Karpas-422 (cell line): ENCODE measurements at regions not wholly inside any gene's neighbourhood (a gene's known extent, or its start where the extent isn't known, plus 50 kb on each side); places are given as distances from the start of the nearest gene placed in this dataset.

ENCODE experiments used
- DNase-seq: peaks from one replicate; pipeline ENCODE4 v3.0.0-alpha.2; 2015
- H2AFZ ChIP-seq: fragments of 200-600 bp; sonication (generic); 2 replicates; pipeline ENCODE4 v1.6.1; 2014; ENCODE audit warnings: antibody characterized with exemption, low read length, mixed read lengths
- H3K27ac ChIP-seq: fragments of 200-600 bp; sonication (generic); 2 replicates; pipeline ENCODE4 v1.5.1; 2014; ENCODE audit warnings: mild to moderate bottlenecking, low read length, moderate library complexity
- H3K27me3 ChIP-seq: fragments of 200-600 bp; sonication (generic); 2 replicates; pipeline ENCODE4 v1.6.1; 2014; ENCODE audit warnings: low read length, mixed read lengths
- H3K36me3 ChIP-seq: fragments of 200-600 bp; sonication (generic); 2 replicates; pipeline ENCODE4 v1.6.1; 2014; ENCODE audit warnings: low read length, mixed read lengths; ENCODE audit not compliant: insufficient read depth
- H3K4me1 ChIP-seq: fragments of 200-600 bp; sonication (generic); 2 replicates; pipeline ENCODE4 v1.6.1; 2014; ENCODE audit warnings: mild to moderate bottlenecking, low read length, mixed read lengths
- H3K4me2 ChIP-seq: fragments of 200-600 bp; sonication (generic); 2 replicates; pipeline ENCODE4 v1.6.1; 2014; ENCODE audit warnings: low read length, low read depth, mild to moderate bottlenecking; ENCODE audit not compliant: poor library complexity, severe bottlenecking
- H3K4me3 ChIP-seq: fragments of 200-600 bp; sonication (generic); 2 replicates; pipeline ENCODE4 v1.5.1; 2014; ENCODE audit warnings: mild to moderate bottlenecking, antibody characterized with exemption, low read length, mixed read lengths
- H3K79me2 ChIP-seq: fragments of 200-600 bp; sonication (generic); 2 replicates; pipeline ENCODE4 v1.6.1; 2014; ENCODE audit warnings: mild to moderate bottlenecking, low read length, mixed read lengths
- H3K9ac ChIP-seq: fragments of 200-600 bp; sonication (generic); 2 replicates; pipeline ENCODE4 v1.6.0; 2014; ENCODE audit warnings: low read length
- H3K9me2 ChIP-seq: fragments of 200-600 bp; sonication (generic), shearing (Covaris generic); replicated peaks from 2 replicates; pipeline ENCODE4 v1.6.0; 2014; ENCODE audit warnings: mild to moderate bottlenecking, low read length, moderate library complexity; ENCODE audit not compliant: insufficient read depth
- H3K9me3 ChIP-seq: fragments of 300-700, 200-600 bp; sonication (generic); 2 replicates; pipeline ENCODE4 v1.6.1; 2014; ENCODE audit warnings: low read length, mixed read lengths
- H4K20me1 ChIP-seq: fragments of 200-600 bp; sonication (generic); 2 replicates; pipeline ENCODE4 v1.6.1; 2014; ENCODE audit warnings: mild to moderate bottlenecking, antibody characterized with exemption, low read length, low read depth; ENCODE audit not compliant: insufficient read depth

GRCh38 chr4:24413311-24413784, 171.0 kb downstream of the DHX15 start:
- Histone ChIP-seq H3K4me3 (no peak overlapping the region), H3K9me3 (no peaks in the 10 kb centered on the region), H3K9ac (no peak overlapping the region), H3K9me2 (no peaks in the 10 kb centered on the region), H3K4me1 (no peaks in the 10 kb centered on the region), H2AFZ (no peak overlapping the region), H4K20me1 (no peaks in the 10 kb centered on the region), H3K27ac (no peak overlapping the region), H3K4me2 (no peak overlapping the region), H3K27me3 (no peaks in the 10 kb centered on the region), H3K36me3 (no peaks in the 10 kb centered on the region), H3K79me2 (no peaks in the 10 kb centered on the region)
- DNase-seq, result no peak

GRCh38 chr4:24411806-24412205, 172.5 kb downstream of the DHX15 start:
- H3K36me3 ChIP-seq, result no peaks in the 10 kb centered on the region
- H3K79me2 ChIP-seq, result no peaks in the 10 kb centered on the region
- H3K9ac ChIP-seq, result no peak overlapping the region
- no peak overlapping the region for H3K27ac ChIP-seq
- H3K27me3 ChIP-seq, result no peaks in the 10 kb centered on the region
- no peak overlapping the region for H3K4me3 ChIP-seq
- no peak for DNase-seq
- H3K9me2 ChIP-seq, result no peaks in the 10 kb centered on the region
- no peak overlapping the region for H2AFZ ChIP-seq
- no peaks in the 10 kb centered on the region for H3K4me1 ChIP-seq
- H3K9me3 ChIP-seq, result no peaks in the 10 kb centered on the region
- H4K20me1 ChIP-seq, result no peaks in the 10 kb centered on the region
- no peak overlapping the region for H3K4me2 ChIP-seq

DNA sequence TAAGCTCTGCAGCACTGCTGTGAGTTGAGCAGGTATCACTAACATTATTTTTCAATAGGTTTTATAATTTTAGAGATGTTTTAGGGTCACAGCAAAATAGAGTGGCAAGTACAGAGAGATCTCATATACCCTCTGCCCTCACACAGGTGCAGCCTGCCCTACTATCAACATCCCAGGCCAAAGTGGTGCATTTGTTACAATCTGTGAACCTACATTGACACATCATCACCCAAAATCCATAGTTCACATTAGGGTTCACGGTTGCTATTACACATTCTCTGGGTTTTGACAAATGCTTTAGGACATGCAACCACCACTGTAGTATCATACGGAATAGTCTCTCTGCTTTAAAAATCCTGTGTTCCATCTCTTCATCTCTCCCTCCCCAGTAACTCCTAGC, 173.1 kb downstream of the DHX15 start:
- Histone ChIP-seq H3K79me2 (no peaks in the 10 kb centered on the region), H4K20me1 (no peaks in the 10 kb centered on the region), H2AFZ (no peak overlapping the region), H3K9me2 (no peaks in the 10 kb centered on the region), H3K4me3 (no peak overlapping the region), H3K36me3 (no peaks in the 10 kb centered on the region), H3K4me2 (no peak overlapping the region), H3K4me1 (no peaks in the 10 kb centered on the region), H3K27ac (no peak overlapping the region), H3K9me3 (no peaks in the 10 kb centered on the region), H3K9ac (no peak overlapping the region), H3K27me3 (no peaks in the 10 kb centered on the region)
- no peak for DNase-seq

GRCh38 chr4:24408640-24409039, 175.7 kb downstream of the DHX15 start:
- H3K27ac ChIP-seq, result no peak overlapping the region
- H3K4me3 ChIP-seq, result no peak overlapping the region
- H3K27me3 ChIP-seq, result no peaks in the 10 kb centered on the region
- H3K36me3 ChIP-seq, result no peaks in the 10 kb centered on the region
- no peaks in the 10 kb centered on the region for H3K79me2 ChIP-seq
- H3K4me1 ChIP-seq, result no peaks in the 10 kb centered on the region
- H4K20me1 ChIP-seq, result no peaks in the 10 kb centered on the region
- no peaks in the 10 kb centered on the region for H3K9me3 ChIP-seq
- no peak for DNase-seq
- no peak overlapping the region for H3K4me2 ChIP-seq
- H3K9me2 ChIP-seq, result no peaks in the 10 kb centered on the region
- no peak overlapping the region for H3K9ac ChIP-seq
- no peak overlapping the region for H2AFZ ChIP-seq

DNA sequence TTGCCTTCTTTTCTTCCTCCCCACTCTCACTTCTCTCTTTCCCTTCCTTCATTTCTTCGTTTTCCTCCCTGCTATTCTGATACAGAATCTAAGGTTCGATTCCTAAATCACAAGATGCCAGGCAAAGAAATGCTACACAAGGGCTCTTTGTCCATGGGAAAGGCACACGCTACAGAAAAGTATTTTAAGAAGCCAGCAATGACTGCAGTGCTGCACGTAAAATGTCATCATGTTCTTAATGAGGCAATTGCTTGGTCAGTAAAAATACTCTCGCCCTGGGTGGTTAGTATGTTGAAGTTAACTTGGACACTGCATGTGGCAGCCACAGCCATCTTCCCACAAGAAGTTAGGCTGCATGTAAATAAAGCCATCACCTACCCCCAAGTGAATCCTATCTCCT, 178.4 kb downstream of the DHX15 start:
- Histone ChIP-seq H3K27me3 (no peaks in the 10 kb centered on the region), H3K9me2 (no peaks in the 10 kb centered on the region), H3K4me2 (no peak overlapping the region), H3K79me2 (no peaks in the 10 kb centered on the region), H4K20me1 (no peaks in the 10 kb centered on the region), H3K9ac (no peak overlapping the region), H3K27ac (no peak overlapping the region), H2AFZ (no peak overlapping the region), H3K4me1 (no peaks in the 10 kb centered on the region), H3K4me3 (no peak overlapping the region), H3K9me3 (no peaks in the 10 kb centered on the region), H3K36me3 (no peaks in the 10 kb centered on the region)
- no peak for DNase-seq

GRCh38 chr4:24405341-24405740, 179.0 kb downstream of the DHX15 start:
- no peak overlapping the region for H3K27ac ChIP-seq
- no peak overlapping the region for H3K4me3 ChIP-seq
- H3K9ac ChIP-seq, result no peak overlapping the region
- no peaks in the 10 kb centered on the region for H4K20me1 ChIP-seq
- no peak overlapping the region for H2AFZ ChIP-seq
- DNase-seq, result no peak
- H3K27me3 ChIP-seq, result no peaks in the 10 kb centered on the region
- H3K9me3 ChIP-seq, result no peaks in the 10 kb centered on the region
- no peak overlapping the region for H3K4me2 ChIP-seq
- H3K36me3 ChIP-seq, result no peaks in the 10 kb centered on the region
- H3K9me2 ChIP-seq, result no peaks in the 10 kb centered on the region
- H3K4me1 ChIP-seq, result no peaks in the 10 kb centered on the region
- H3K79me2 ChIP-seq, result no peaks in the 10 kb centered on the region

- Histone ChIP-seq H3K9me2 (no peaks in the 10 kb centered on the region), H3K4me1 (no peaks in the 10 kb centered on the region), H3K27ac (no peak overlapping the region), H3K36me3 (no peaks in the 10 kb centered on the region), H3K9ac (no peak overlapping the region), H3K27me3 (no peaks in the 10 kb centered on the region), H2AFZ (no peak overlapping the region), H3K79me2 (no peaks in the 10 kb centered on the region), H4K20me1 (no peaks in the 10 kb centered on the region), H3K9me3 (no peaks in the 10 kb centered on the region), H3K4me3 (no peak overlapping the region), H3K4me2 (no peak overlapping the region)
- DNase-seq, result no peak
These were observed 180.1 kb downstream of the DHX15 start for GRCh38 chr4:24404281-24404680.

DNA sequence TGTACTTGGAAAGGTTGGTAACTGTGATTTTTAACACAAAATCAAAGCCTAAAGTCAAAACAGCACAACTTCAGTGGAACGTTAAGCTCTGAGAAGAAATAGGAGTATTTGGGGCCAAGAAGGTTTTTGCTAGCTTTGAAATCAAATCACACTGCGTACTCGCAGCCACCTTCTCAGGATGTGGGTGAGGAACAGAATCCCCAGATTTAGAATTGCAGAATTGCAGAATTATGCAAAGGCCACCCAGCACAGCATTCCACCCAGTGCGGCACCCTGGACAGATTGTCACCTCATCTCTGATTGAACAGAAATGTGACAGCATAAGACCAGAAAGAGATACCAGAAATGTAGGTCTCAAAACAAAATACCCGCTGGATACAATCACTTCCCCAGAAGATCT, 181.1 kb downstream of the DHX15 start:
- no peak overlapping the region for H3K27ac ChIP-seq
- no peaks in the 10 kb centered on the region for H3K9me2 ChIP-seq
- H3K9me3 ChIP-seq, result no peaks in the 10 kb centered on the region
- H3K36me3 ChIP-seq, result no peaks in the 10 kb centered on the region
- DNase-seq, result no peak
- no peak overlapping the region for H3K4me2 ChIP-seq
- no peaks in the 10 kb centered on the region for H4K20me1 ChIP-seq
- no peak overlapping the region for H3K9ac ChIP-seq
- H3K4me3 ChIP-seq, result no peak overlapping the region
- no peaks in the 10 kb centered on the region for H3K27me3 ChIP-seq
- no peaks in the 10 kb centered on the region for H3K4me1 ChIP-seq
- no peaks in the 10 kb centered on the region for H3K79me2 ChIP-seq
- H2AFZ ChIP-seq, result no peak overlapping the region

DNA sequence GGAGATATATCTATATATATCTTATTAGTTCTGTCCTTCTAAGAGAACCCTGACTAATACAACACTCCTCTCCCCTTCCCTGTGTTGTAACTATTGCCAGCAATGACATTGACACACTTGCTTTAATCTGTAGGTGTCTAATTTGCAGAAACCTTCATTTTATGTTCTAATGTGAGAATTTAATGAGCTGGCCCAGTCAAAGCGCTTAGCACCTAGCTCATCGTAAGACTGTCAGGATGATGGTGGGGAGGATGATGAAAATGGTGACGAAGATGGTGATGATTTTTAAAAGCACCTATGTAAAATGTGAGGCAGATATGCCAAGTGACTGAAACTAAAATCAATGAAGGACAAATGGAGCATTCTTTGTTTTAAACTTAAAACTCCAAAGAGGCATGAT, 183.8 kb downstream of the DHX15 start:
- H3K9me2 ChIP-seq, result no peaks in the 10 kb centered on the region
- H4K20me1 ChIP-seq, result no peaks in the 10 kb centered on the region
- no peaks in the 10 kb centered on the region for H3K27me3 ChIP-seq
- H3K9me3 ChIP-seq, result no peaks in the 10 kb centered on the region
- no peak overlapping the region for H3K4me3 ChIP-seq
- no peak overlapping the region for H3K9ac ChIP-seq
- H3K4me2 ChIP-seq, result no peak overlapping the region
- no peak overlapping the region for H3K27ac ChIP-seq
- no peak overlapping the region for H2AFZ ChIP-seq
- no peaks in the 10 kb centered on the region for H3K36me3 ChIP-seq
- H3K79me2 ChIP-seq, result no peaks in the 10 kb centered on the region
- no peaks in the 10 kb centered on the region for H3K4me1 ChIP-seq
- DNase-seq, result no peak
